Activated T-helper 17 cell treated with anti-CD3 and anti-CD28 coated beads, Interleukin-2, amount 50 U/mL, for 72 hours (primary cell): ENCODE measurements at regions not wholly inside any gene's neighbourhood (a gene's known extent, or its start where the extent isn't known, plus 50 kb on each side); places are given as distances from the start of the nearest gene placed in this dataset.

Experiments used
- ATAC-seq: fragments of 150-1000 bp; cut with Tn5 transposase; replicated peaks from 2 replicates; pipeline ENCODE4 v1.10.0; 2021; ENCODE audit warnings: mild to moderate bottlenecking, moderate library complexity
- H3K27ac Mint-ChIP-seq: one replicate; pipeline ENCODE4 v1.8.0; 2022; ENCODE audit warnings: mixed read lengths
- H3K27me3 Mint-ChIP-seq: one replicate; pipeline ENCODE4 v1.8.0; 2022; ENCODE audit warnings: mixed read lengths
- H3K36me3 Mint-ChIP-seq: one replicate; pipeline ENCODE4 v1.8.0; 2022; ENCODE audit warnings: low read depth, mild to moderate bottlenecking, mixed read lengths
- H3K4me1 Mint-ChIP-seq: one replicate; pipeline ENCODE4 v1.8.0; 2022; ENCODE audit warnings: mixed read lengths
- H3K4me3 Mint-ChIP-seq: one replicate; pipeline ENCODE4 v1.8.0; 2022; ENCODE audit warnings: mild to moderate bottlenecking, mixed read lengths
- H3K9me3 Mint-ChIP-seq: one replicate; pipeline ENCODE4 v1.8.0; 2022; ENCODE audit warnings: mixed read lengths

DNA sequence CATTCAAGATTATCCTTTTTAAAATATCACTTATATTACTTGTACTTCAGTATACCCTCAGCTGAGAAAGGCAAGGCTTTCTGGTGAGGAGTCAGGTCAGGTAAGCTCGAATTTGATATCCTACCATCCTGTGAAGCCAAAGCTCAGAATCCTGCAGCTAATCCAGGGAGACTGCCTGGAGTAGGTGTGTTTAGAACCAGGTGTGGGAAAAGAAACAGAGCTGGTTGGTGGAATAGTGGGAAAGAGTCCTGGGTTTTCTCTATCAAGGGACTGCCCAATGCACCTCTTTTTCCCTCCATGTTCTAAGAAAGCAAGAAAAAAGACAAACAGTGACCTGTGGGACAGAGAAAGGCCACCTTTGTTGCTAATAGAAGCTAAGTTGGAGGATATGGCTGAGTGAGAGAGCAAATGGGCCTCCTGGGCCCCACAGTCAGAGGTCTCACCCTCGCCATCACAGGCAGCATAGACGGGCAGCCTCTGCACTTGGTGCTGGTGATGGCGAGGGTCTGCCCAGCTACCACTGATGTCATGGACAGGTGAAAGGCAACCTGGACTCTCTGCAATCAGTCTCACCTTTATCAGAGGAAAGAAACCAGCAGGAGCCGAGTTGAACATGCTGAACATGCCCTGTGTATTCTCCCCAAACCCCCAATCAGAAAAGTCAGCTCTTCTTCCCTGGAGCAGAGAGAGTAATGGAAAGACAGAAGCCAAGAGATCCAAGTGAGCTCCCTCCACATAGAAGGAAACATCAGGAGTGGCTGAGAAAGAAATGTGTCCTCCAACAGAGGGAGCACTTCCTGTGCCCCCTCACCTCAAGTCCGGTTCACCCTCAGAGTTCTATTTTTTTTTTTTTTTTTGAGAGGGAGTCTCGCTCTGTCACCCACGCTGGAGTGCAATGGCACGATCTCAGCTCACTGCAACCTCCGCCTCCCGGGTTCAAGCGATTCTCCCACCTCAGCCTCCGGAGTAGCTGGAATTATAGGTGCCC, 491.3 kb downstream of the BUD13 start:
- Mint-ChIP-seq H3K9me3 (no peaks in the 10 kb centered on the region), H3K4me1 (no peaks in the 10 kb centered on the region), H3K36me3 (no peaks in the 10 kb centered on the region), H3K27me3 (peaks cover 4% of the 10 kb centered on the region), H3K4me3 (no peak overlapping the region), H3K27ac (no peak overlapping the region)
- ATAC-seq: no peak

DNA sequence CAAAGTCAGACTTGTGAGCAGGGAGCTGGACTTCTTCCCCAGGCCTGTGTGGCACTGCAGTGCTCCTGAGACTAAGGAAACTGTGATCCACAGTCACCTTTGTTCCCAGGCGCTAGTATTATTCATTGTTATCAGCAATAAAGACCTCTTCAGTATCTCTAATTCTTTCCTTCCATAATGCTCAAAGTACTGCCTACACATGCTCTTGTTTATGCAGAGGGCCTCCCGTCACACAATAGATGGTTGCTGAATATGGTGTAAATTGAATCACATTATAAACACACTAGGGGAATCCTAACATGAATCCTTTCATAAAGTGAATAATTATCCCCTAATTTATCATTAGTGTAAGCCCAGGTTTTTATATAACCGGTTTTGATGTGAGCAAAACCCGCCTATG, 493.3 kb downstream of the BUD13 start:
- no peaks in the 10 kb centered on the region for H3K36me3 Mint-ChIP-seq

DNA sequence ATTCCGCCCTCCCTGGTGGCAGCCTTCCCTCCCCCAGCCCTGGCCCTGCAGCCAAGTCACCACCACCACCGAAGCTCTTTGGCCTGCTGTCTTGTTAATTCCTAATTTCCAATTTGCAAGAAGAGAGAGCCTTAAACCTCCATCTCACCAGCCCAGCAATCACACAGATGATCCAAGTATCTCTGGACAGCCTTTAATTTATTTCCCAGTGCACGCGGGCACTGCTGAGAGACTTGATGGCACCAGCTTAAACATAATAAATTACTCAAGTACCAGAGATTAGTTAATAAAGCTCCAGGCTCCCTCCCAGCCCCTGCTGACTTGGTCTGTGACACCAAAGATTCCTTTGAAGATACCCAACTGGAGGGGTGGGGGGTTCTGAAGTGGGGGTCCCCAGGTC, 494.7 kb downstream of the BUD13 start:
- Mint-ChIP-seq H3K9me3 (no peaks in the 10 kb centered on the region), H3K27ac (no peak overlapping the region), H3K4me1 (no peaks in the 10 kb centered on the region), H3K27me3 (peaks cover 11% of the 10 kb centered on the region), H3K36me3 (no peaks in the 10 kb centered on the region), H3K4me3 (no peak overlapping the region)
- no peak for ATAC-seq

More for the DNA sequence above, 493.3 kb downstream of the BUD13 start:
- Mint-ChIP-seq H3K27ac (no peak overlapping the region), H3K4me1 (no peaks in the 10 kb centered on the region), H3K9me3 (no peaks in the 10 kb centered on the region), H3K27me3 (peaks cover 11% of the 10 kb centered on the region), H3K4me3 (no peak overlapping the region)
- no peak for ATAC-seq

DNA sequence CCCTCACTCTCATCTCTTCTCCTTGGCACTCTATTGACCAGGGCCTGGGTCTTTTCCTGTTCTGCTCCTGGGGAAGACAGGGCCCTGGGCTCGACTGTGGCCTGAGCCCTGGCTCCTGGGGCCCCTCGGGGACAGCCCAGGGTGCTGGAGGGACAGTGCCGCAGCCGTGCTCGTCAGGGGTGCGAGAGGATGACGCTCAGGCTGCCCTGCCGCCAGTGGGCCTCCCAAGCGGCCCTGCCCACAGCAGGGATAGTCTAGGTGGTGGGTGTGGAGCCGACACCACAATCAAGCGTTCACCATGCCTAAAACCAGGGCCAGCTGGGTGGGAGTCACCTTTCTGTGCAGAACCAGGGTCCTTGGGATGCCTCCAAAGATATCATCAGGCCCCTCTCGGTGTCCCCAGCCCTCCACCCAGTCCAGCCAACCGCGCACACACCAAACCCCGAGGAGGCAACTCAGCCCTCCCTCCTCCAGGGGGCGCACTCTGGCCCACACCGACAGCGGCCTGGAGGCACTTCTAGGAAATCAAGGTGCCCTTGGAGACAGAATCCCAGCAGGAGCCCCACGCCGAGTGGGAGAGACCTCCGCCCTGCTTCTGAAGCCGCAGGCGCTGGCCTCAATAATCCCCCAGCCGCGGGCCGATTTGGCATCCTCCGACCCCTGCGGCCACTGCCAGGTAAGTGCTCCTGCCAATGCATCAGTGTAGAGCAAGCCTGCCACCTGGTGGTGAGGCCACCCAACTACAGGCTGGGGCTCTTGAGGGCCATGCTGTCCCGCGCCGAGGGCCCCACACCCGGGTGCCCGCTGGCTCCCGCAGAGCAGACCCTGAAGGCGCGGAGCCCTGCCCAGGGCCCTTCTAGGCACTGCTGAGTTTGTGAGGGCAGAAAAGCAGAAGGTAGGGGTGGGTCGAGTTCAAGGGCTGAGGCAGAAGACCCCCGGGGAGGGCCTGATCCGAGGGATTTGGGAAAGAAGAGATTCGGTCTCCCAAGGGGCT, 496.4 kb downstream of the BUD13 start:
- H3K36me3 Mint-ChIP-seq: no peaks in the 10 kb centered on the region
- no peak overlapping the region for H3K27ac Mint-ChIP-seq
- H3K4me1 Mint-ChIP-seq: no peaks in the 10 kb centered on the region
- no peaks in the 10 kb centered on the region for H3K9me3 Mint-ChIP-seq
- ATAC-seq: peak; percentile 74
- H3K4me3 Mint-ChIP-seq: no peak overlapping the region
- H3K27me3 Mint-ChIP-seq: peaks cover 11% of the 10 kb centered on the region

DNA sequence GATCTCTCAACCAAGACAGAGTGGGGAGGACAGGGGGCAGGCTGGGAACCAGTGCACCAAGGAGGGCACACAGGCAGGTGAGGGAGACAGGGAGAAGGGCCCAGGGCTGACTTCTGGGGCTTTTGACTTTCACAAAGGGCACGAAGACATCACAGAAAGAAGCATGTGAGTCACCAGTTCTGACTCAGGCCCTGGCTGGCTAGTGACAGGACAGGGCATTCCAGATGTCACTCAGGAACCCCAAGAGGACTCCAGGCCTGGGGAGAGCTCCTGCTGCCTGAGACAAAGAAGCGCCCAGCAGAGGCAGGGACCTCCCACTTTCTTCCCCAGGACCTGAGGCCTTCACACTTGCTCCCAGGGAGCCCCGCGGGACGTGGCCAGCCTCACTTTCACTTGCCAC, 497.2 kb downstream of the BUD13 start:
- no peaks in the 10 kb centered on the region for H3K9me3 Mint-ChIP-seq
- peak; percentile 33 for ATAC-seq
- no peaks in the 10 kb centered on the region for H3K36me3 Mint-ChIP-seq
- H3K4me1 Mint-ChIP-seq: no peaks in the 10 kb centered on the region
- peaks cover 11% of the 10 kb centered on the region for H3K27me3 Mint-ChIP-seq
- no peak overlapping the region for H3K27ac Mint-ChIP-seq
- no peak overlapping the region for H3K4me3 Mint-ChIP-seq

DNA sequence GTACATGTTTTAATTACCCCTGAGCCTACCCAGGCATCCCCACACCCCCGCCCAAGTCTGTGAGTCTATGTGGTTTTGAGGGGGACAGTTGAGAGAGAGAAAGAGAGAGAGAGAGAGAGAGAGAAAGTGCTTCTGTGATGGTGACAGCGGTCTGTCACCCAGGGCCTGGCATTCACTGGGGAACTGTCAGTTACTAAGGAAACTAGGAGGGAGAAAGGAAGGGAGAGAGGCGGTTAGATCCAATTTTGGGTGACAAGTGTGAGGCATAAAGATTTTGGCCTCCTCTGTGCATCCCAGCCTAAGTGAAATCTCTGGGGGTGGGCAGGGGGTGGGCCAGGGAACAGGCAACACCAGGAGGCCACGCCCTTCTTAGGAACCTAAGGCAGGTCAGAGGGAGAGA, 498.3 kb downstream of the BUD13 start:
- H3K9me3 Mint-ChIP-seq: no peaks in the 10 kb centered on the region
- peaks cover 11% of the 10 kb centered on the region for H3K27me3 Mint-ChIP-seq
- no peak for ATAC-seq
- no peak overlapping the region for H3K4me3 Mint-ChIP-seq
- no peak overlapping the region for H3K27ac Mint-ChIP-seq
- H3K36me3 Mint-ChIP-seq: no peaks in the 10 kb centered on the region
- H3K4me1 Mint-ChIP-seq: no peaks in the 10 kb centered on the region

DNA sequence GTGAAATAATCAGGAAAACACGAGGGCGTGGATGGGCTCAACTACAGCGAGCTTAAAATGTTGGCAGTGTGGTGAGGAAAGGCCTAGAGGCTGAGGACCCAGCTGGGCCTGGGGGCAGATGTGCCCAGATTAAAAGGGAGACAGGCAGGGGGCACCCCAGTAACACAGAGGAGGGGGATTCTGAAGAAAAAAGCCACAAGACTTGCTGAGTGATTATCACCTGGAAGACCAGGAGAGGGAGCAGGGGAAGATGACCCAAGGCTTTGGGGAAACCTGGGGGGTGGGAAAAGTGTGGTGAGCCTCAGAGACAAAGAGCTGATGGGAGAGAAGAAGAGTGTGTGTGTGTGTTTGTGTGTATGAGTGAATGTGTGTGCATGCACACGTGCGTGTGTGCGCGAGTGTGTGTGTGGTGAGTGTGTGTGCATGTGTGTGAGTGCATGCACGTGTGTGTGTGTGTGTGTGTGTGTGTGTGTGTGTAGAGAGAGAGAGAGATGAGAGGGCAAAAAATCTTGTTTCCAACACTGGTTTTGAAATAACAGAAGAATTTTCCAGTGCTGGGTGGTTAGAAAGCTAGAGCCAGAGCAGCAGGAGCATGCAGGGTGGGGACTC, 500.5 kb downstream of the BUD13 start:
- H3K9me3 Mint-ChIP-seq: no peaks in the 10 kb centered on the region
- no peak overlapping the region for H3K4me3 Mint-ChIP-seq
- no peak overlapping the region for H3K27ac Mint-ChIP-seq
- no peaks in the 10 kb centered on the region for H3K4me1 Mint-ChIP-seq
- no peaks in the 10 kb centered on the region for H3K36me3 Mint-ChIP-seq
- ATAC-seq: no peak
- H3K27me3 Mint-ChIP-seq: peaks cover 7% of the 10 kb centered on the region

DNA sequence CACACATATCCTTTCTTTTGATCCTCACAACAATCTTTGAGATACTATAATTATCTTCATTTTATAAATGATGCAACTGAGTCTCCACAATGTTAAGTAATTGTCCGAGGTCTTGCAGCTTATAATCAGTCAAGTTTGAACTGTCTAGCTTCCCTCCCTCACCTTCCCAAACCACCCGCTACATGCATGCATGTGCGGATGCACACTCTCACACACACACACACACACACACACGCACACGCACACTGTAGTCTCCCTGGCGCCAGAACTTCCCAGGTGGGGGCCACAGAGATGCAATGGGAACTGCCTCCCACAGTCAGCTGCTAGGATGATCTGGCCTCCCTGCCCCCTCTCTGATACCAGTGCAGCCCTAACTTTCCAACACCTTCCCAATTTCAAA, 501.3 kb downstream of the BUD13 start:
- Mint-ChIP-seq H3K27me3 (peaks cover 7% of the 10 kb centered on the region), H3K27ac (no peak overlapping the region), H3K4me1 (no peaks in the 10 kb centered on the region), H3K9me3 (no peaks in the 10 kb centered on the region), H3K36me3 (no peaks in the 10 kb centered on the region), H3K4me3 (no peak overlapping the region)
- ATAC-seq: no peak

DNA sequence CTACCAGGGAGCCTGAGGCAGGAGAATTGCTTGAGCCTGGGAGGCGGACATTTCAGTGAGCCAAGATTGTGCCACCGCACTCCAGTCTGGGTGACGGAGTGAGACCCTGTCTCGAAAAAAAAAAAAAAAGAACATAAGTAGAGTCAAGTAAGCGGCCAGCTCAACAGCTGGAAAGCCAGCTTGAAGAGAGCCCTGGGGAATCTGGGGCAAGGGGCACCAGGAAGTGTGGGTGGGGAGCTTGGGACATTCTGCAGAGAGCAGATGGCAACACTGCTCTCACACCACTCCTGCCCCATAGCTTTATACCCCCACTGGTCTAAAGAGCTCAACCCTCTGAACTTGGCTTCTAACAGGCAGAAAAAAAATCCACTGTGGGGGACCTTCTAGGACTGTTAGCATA, 505.6 kb downstream of the BUD13 start:
- no peaks in the 10 kb centered on the region for H3K36me3 Mint-ChIP-seq
- no peaks in the 10 kb centered on the region for H3K9me3 Mint-ChIP-seq
- ATAC-seq: no peak
- no peak overlapping the region for H3K4me3 Mint-ChIP-seq
- H3K27me3 Mint-ChIP-seq: peaks cover 12% of the 10 kb centered on the region
- no peaks in the 10 kb centered on the region for H3K4me1 Mint-ChIP-seq
- no peak overlapping the region for H3K27ac Mint-ChIP-seq

DNA sequence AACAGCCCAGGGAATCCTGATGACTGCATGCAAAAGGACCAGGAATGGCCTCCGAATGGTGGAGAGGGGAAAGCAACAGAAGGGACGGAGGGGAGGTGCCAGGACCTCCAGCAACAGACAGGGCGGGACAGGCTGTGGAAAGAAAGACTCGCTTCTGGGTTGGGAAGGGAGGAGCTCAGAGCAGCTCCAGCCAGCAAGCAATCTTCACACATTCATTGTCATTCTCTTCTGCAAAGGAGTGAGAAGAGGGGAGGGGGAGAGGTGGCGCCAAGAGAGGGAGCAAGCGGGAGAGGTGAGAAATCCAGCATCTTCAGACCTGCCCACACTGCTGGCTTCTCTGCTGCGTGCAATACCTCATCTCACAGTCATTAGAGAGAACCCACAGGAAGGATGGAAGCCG, 509.0 kb downstream of the BUD13 start:
- Mint-ChIP-seq H3K36me3 (no peaks in the 10 kb centered on the region), H3K27me3 (peaks cover 17% of the 10 kb centered on the region), H3K4me1 (no peaks in the 10 kb centered on the region), H3K9me3 (no peaks in the 10 kb centered on the region), H3K4me3 (no peak overlapping the region), H3K27ac (no peak overlapping the region)
- ATAC-seq: no peak

DNA sequence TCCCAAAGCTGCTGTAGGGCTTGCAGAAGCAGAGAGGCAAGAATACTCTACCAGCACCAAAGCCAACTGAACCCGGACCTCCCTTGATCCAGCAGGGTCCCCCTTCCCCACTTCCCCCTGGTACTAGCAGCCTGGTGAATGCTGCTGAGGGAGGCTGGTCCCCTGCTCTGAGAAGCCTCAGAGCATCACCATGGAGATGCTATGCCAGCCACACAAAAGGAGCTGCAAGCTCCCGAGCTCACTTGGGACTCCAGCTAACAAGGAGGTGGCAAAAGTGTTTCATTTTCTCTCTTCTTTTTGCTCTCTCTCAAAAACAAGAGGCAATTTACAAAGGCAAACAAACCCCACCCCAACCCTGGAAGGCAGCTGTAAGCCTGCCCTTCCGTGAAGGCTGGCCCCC, 509.8 kb downstream of the BUD13 start:
- Mint-ChIP-seq H3K27ac (no peak overlapping the region), H3K4me3 (no peak overlapping the region), H3K36me3 (no peaks in the 10 kb centered on the region), H3K27me3 (peaks cover 17% of the 10 kb centered on the region), H3K4me1 (no peaks in the 10 kb centered on the region), H3K9me3 (no peaks in the 10 kb centered on the region)
- no peak for ATAC-seq

DNA sequence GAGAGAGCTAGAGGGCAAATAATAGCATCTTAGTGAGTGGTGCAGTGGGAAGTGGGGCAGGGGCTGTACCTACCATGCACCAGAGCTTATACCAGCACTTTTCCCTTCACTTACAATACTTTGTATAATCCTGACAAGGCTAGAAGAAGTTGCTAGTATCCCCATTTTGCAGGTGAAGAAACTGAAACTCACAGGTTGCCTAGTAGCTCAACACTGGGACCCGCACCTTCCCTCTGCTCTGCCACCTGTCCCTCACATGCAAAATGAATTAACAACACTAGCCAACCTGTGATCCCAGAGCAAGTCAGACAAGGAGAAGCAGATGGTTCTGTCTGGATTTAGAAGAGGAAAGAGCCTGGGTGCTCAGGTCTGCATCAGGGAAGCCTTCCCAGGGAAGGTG, 510.4 kb downstream of the BUD13 start:
- peaks cover 17% of the 10 kb centered on the region for H3K27me3 Mint-ChIP-seq
- ATAC-seq: no peak
- no peaks in the 10 kb centered on the region for H3K36me3 Mint-ChIP-seq
- H3K4me1 Mint-ChIP-seq: no peaks in the 10 kb centered on the region
- no peak overlapping the region for H3K27ac Mint-ChIP-seq
- H3K4me3 Mint-ChIP-seq: no peak overlapping the region
- H3K9me3 Mint-ChIP-seq: no peaks in the 10 kb centered on the region

DNA sequence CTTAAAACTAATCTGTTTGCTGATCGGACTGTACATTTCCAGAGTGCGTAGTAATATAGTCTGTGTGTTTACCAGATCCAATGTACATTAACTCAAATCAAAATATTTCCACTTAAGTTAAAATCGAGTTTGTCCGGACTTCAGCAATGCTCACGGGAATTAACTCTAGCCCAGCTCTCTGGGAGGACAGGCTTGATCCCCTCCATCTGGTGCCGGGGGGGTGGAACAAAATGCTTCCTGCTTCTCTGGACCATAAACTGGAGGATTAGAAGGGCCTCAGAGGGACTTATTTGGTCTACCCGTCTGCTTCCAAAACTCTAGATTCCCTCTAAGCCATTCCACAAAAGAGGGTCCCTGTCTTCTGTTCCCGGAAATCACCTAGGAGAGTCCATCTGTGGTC, 511.2 kb downstream of the BUD13 start:
- ATAC-seq: no peak

DNA sequence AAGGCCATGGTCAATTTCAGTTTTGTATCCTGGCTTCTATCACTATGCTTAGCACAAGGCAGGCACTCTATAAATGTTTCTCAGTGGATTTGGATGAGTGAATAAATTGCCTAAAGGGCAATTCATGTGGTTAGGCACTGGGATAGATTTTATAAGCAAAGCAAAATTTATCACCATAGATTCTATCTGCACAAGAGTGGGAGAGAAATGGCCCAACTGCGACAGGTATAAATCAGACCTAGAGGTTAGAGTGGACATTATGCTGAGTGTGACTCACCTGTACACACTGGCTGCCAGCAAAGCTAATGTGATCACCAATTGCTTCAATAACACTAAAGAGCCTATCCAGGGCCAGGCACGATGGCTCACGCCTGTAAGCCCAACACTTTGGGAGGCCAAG, 514.0 kb downstream of the BUD13 start:
- no peak for ATAC-seq
- H3K27me3 Mint-ChIP-seq: peaks cover 15% of the 10 kb centered on the region
- no peak overlapping the region for H3K27ac Mint-ChIP-seq
- no peak overlapping the region for H3K4me3 Mint-ChIP-seq
- H3K4me1 Mint-ChIP-seq: no peaks in the 10 kb centered on the region
- no peaks in the 10 kb centered on the region for H3K9me3 Mint-ChIP-seq
- no peaks in the 10 kb centered on the region for H3K36me3 Mint-ChIP-seq

More for the DNA sequence above, 511.2 kb downstream of the BUD13 start:
- H3K27ac Mint-ChIP-seq: no peak overlapping the region
- H3K36me3 Mint-ChIP-seq: no peaks in the 10 kb centered on the region
- no peak overlapping the region for H3K4me3 Mint-ChIP-seq
- no peaks in the 10 kb centered on the region for H3K9me3 Mint-ChIP-seq
- H3K27me3 Mint-ChIP-seq: peaks cover 17% of the 10 kb centered on the region
- no peaks in the 10 kb centered on the region for H3K4me1 Mint-ChIP-seq
